ENCODE measurements at regions not wholly inside any gene's neighbourhood (a gene's known extent, or its start where the extent isn't known, plus 50 kb on each side); places are given as distances from the start of the nearest gene placed in this dataset.

DNA sequence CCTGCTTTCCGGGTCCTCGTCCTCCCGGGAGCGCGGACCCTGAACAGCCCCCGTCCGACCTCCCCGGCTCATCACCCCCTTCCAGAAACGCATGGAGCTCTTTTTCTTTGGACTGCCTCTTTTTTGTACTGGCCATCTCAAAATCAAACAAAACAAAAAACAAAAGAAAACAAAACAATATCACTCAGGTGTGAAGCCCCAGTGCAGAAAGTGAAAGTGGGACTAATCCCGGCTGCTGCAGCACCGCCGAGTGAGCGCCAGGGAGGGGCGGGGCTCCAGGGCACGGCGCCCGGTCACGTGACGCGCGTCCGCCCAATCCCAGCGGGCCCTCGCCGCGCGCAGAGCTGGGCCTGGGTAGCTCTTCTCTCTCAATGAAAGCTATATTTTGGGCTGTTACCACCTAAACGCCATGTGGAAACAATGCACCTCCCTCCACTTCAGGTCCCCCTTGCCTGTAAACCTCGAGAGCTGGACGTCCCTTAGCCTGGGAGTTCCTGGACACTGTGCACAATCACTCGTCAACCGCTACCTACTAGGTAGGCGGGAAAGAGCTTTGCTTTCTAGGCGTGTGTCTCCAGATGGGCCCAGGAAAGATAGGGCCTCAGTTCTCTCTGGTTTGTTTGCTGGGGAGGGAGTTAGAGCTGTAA, 93.7 kb upstream of the PRDM1 start (continued):
- TF ChIP-seq, protein P1, sequence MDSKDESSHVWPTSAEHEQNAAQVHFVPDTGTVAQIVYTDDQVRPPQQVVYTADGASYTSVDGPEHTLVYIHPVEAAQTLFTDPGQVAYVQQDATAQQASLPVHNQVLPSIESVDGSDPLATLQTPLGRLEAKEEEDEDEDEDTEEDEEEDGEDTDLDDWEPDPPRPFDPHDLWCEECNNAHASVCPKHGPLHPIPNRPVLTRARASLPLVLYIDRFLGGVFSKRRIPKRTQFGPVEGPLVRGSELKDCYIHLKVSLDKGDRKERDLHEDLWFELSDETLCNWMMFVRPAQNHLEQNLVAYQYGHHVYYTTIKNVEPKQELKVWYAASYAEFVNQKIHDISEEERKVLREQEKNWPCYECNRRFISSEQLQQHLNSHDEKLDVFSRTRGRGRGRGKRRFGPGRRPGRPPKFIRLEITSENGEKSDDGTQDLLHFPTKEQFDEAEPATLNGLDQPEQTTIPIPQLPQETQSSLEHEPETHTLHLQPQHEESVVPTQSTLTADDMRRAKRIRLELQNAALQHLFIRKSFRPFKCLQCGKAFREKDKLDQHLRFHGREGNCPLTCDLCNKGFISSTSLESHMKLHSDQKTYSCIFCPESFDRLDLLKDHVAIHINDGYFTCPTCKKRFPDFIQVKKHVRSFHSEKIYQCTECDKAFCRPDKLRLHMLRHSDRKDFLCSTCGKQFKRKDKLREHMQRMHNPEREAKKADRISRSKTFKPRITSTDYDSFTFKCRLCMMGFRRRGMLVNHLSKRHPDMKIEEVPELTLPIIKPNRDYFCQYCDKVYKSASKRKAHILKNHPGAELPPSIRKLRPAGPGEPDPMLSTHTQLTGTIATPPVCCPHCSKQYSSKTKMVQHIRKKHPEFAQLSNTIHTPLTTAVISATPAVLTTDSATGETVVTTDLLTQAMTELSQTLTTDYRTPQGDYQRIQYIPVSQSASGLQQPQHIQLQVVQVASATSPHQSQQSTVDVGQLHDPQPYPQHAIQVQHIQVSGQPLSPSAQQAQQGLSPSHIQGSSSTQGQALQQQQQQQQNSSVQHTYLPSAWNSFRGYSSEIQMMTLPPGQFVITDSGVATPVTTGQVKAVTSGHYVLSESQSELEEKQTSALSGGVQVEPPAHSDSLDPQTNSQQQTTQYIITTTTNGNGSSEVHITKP (CRISPR knock-in tag; IDR thresholded peaks at IDR 0.05; ENCODE audit: low read depth), result no peak
- peak; percentile 96 for TF ChIP-seq RAD51 (IDR thresholded peaks at IDR 0.05; ENCODE audit: borderline replicate concordance)
- no peak for TF ChIP-seq PHF5A (CRISPR knock-in tag; IDR thresholded peaks at IDR 0.05; ENCODE audit: low read depth, unreplicated experiment)
- TF ChIP-seq SIX1 (CRISPR knock-in tag; IDR thresholded peaks at IDR 0.05; ENCODE audit: borderline replicate concordance), result no peak
- no peak for TF ChIP-seq NR2F6 (IDR thresholded peaks at IDR 0.05)
- TF ChIP-seq NR2F6 (CRISPR knock-in tag; IDR thresholded peaks at IDR 0.05), result no peak
- TF ChIP-seq SETDB1 (CRISPR knock-in tag; IDR thresholded peaks at IDR 0.05; ENCODE audit: borderline replicate concordance), result peak; percentile 84; the same call in 1 of the 2 replicates
- no peak; the same call in 1 of the 2 replicates for TF ChIP-seq MYNN (CRISPR knock-in tag; IDR thresholded peaks at IDR 0.05; ENCODE audit: low read depth)
- no peak for TF ChIP-seq FLYWCH1 (CRISPR knock-in tag; IDR thresholded peaks at IDR 0.05)
- no peak for TF ChIP-seq STAT5B (CRISPR knock-in tag; IDR thresholded peaks at IDR 0.05)
- no peak for TF ChIP-seq ZBTB1 (CRISPR knock-in tag; IDR thresholded peaks at IDR 0.05; ENCODE audit: borderline replicate concordance)
- TF ChIP-seq, protein P2, sequence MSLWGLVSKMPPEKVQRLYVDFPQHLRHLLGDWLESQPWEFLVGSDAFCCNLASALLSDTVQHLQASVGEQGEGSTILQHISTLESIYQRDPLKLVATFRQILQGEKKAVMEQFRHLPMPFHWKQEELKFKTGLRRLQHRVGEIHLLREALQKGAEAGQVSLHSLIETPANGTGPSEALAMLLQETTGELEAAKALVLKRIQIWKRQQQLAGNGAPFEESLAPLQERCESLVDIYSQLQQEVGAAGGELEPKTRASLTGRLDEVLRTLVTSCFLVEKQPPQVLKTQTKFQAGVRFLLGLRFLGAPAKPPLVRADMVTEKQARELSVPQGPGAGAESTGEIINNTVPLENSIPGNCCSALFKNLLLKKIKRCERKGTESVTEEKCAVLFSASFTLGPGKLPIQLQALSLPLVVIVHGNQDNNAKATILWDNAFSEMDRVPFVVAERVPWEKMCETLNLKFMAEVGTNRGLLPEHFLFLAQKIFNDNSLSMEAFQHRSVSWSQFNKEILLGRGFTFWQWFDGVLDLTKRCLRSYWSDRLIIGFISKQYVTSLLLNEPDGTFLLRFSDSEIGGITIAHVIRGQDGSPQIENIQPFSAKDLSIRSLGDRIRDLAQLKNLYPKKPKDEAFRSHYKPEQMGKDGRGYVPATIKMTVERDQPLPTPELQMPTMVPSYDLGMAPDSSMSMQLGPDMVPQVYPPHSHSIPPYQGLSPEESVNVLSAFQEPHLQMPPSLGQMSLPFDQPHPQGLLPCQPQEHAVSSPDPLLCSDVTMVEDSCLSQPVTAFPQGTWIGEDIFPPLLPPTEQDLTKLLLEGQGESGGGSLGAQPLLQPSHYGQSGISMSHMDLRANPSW (CRISPR knock-in tag; IDR thresholded peaks at IDR 0.05; ENCODE audit: borderline replicate concordance), result no peak
- TF ChIP-seq, protein P3, sequence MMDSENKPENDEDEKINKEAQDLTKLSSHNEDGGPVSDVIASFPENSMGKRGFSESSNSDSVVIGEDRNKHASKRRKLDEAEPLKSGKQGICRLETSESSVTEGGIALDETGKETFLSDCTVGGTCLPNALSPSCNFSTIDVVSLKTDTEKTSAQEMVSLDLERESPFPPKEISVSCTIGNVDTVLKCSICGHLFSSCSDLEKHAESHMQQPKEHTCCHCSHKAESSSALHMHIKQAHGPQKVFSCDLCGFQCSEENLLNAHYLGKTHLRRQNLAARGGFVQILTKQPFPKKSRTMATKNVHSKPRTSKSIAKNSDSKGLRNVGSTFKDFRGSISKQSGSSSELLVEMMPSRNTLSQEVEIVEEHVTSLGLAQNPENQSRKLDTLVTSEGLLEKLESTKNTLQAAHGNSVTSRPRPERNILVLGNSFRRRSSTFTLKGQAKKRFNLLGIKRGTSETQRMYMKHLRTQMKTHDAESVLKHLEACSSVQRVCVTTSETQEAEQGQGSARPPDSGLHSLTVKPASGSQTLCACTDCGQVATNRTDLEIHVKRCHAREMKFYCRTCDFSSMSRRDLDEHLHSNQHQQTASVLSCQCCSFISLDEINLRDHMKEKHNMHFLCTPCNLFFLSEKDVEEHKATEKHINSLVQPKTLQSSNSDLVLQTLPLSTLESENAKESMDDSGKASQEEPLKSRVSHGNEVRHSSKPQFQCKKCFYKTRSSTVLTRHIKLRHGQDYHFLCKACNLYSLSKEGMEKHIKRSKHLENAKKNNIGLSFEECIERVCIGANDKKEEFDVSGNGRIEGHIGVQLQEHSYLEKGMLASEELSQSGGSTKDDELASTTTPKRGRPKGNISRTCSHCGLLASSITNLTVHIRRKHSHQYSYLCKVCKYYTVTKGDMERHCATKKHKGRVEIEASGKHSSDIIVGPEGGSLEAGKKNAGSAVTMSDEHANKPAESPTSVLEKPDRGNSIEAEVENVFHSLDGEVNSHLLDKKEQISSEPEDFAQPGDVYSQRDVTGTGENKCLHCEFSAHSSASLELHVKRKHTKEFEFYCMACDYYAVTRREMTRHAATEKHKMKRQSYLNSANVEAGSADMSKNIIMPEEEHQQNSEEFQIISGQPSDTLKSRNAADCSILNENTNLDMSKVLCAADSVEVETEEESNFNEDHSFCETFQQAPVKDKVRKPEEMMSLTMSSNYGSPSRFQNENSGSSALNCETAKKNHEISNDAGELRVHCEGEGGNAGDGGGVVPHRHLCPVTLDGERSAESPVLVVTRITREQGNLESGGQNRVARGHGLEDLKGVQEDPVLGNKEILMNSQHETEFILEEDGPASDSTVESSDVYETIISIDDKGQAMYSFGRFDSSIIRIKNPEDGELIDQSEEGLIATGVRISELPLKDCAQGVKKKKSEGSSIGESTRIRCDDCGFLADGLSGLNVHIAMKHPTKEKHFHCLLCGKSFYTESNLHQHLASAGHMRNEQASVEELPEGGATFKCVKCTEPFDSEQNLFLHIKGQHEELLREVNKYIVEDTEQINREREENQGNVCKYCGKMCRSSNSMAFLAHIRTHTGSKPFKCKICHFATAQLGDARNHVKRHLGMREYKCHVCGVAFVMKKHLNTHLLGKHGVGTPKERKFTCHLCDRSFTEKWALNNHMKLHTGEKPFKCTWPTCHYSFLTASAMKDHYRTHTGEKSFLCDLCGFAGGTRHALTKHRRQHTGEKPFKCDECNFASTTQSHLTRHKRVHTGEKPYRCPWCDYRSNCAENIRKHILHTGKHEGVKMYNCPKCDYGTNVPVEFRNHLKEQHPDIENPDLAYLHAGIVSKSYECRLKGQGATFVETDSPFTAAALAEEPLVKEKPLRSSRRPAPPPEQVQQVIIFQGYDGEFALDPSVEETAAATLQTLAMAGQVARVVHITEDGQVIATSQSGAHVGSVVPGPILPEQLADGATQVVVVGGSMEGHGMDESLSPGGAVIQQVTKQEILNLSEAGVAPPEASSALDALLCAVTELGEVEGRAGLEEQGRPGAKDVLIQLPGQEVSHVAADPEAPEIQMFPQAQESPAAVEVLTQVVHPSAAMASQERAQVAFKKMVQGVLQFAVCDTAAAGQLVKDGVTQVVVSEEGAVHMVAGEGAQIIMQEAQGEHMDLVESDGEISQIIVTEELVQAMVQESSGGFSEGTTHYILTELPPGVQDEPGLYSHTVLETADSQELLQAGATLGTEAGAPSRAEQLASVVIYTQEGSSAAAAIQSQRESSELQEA (CRISPR knock-in tag; IDR thresholded peaks at IDR 0.05; ENCODE audit: not compliant biosample characterization), result peak; percentile 79
- peak; percentile 17; the same call in 1 of the 2 replicates for TF ChIP-seq SAP130 (CRISPR knock-in tag; IDR thresholded peaks at IDR 0.05; ENCODE audit: low read depth)
- no peak for TF ChIP-seq IKZF1 (IDR thresholded peaks at IDR 0.05)
